ENCODE measurements at regions not wholly inside any gene's neighbourhood (a gene's known extent, or its start where the extent isn't known, plus 50 kb on each side); places are given as distances from the start of the nearest gene placed in this dataset.
"Not testable (repeated sequence)": the region's sequence is repeated elsewhere in the genome, so short reads cannot be mapped to it uniquely, and the experiment has no call there.

GRCh38 chr4:114132830-114133229 is 153.4 kb upstream of the ARSJ start:
- no peak overlapping the region for H3K4me3 ChIP-seq (ENCODE audit: low read depth, low read length)
- TF ChIP-seq CTCF (IDR thresholded peaks at IDR 0.05; ENCODE audit: low read depth, low read length, missing control alignments), result peak; percentile 52
- no peak for DNase-seq (ENCODE audit: low read depth)

GRCh38 chr4:114136069-114136468 is 156.6 kb upstream of the ARSJ start:
- H3K4me3 ChIP-seq (ENCODE audit: low read depth, low read length), result no peak overlapping the region
- no peak for DNase-seq (ENCODE audit: low read depth)
- TF ChIP-seq CTCF (IDR thresholded peaks at IDR 0.05; ENCODE audit: low read depth, low read length, missing control alignments), result no peak

- TF ChIP-seq CTCF (IDR thresholded peaks at IDR 0.05; ENCODE audit: low read depth, low read length, missing control alignments), result no peak
- DNase-seq (ENCODE audit: low read depth), result no peak
- no peak overlapping the region for H3K4me3 ChIP-seq (ENCODE audit: low read depth, low read length)
Observed at GRCh38 chr4:114137984-114138383, 158.5 kb upstream of the ARSJ start.

- DNase-seq (ENCODE audit: low read depth), result no peak
- no peak for TF ChIP-seq CTCF (IDR thresholded peaks at IDR 0.05; ENCODE audit: low read depth, low read length, missing control alignments)
- H3K4me3 ChIP-seq (ENCODE audit: low read depth, low read length), result no peak overlapping the region
Observed at GRCh38 chr4:114146947-114147618, 167.6 kb upstream of the ARSJ start.

- DNase-seq (ENCODE audit: low read depth), result not testable (repeated sequence)
Observed at GRCh38 chr4:114147619-114148208, 168.3 kb upstream of the ARSJ start.

GRCh38 chr4:114148372-114149070 is 169.1 kb upstream of the ARSJ start:
- not testable (repeated sequence) for DNase-seq (ENCODE audit: low read depth)

More at GRCh38 chr4:114147619-114148208, 168.3 kb upstream of the ARSJ start:
- not testable (repeated sequence) for H3K4me3 ChIP-seq (ENCODE audit: low read depth, low read length)

GRCh38 chr4:114156371-114156770 is 176.9 kb upstream of the ARSJ start:
- DNase-seq (ENCODE audit: low read depth), result no peak
- no peak for TF ChIP-seq CTCF (IDR thresholded peaks at IDR 0.05; ENCODE audit: low read depth, low read length, missing control alignments)
- H3K4me3 ChIP-seq (ENCODE audit: low read depth, low read length), result no peak overlapping the region

More at GRCh38 chr4:114148372-114149070, 169.1 kb upstream of the ARSJ start:
- H3K4me3 ChIP-seq (ENCODE audit: low read depth, low read length), result not testable (repeated sequence)

GRCh38 chr4:114161809-114162208 is 182.4 kb upstream of the ARSJ start:
- H3K4me3 ChIP-seq (ENCODE audit: low read depth, low read length), result no peak overlapping the region
- TF ChIP-seq CTCF (IDR thresholded peaks at IDR 0.05; ENCODE audit: low read depth, low read length, missing control alignments), result no peak
- no peak for DNase-seq (ENCODE audit: low read depth)
